ENCODE measurements at regions not wholly inside any gene's neighbourhood (a gene's known extent, or its start where the extent isn't known, plus 50 kb on each side); places are given as distances from the start of the nearest gene placed in this dataset.
"Not testable (repeated sequence)": the region's sequence is repeated elsewhere in the genome, so short reads cannot be mapped to it uniquely, and the experiment has no call there.

DNA sequence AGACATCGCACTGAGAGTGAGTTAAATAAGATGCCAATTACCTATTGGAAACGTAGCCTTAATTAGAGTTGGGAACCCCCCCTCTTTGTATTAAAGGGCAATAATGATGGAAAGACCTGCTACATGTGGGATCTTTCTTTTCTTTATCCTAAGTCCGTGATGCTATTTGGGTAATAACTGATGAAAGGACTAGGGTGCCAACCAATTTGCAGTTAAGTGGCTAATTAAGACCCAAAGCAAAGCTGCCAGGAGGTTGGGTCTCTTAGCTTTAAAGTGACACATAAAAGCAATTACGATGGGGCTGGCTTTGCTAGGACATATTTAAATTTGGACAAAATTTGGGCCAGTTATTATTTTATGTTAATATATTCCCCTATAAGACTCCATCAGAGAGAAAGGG is 728.8 kb downstream of the NR2F1-AS1 start:
- no peak for FAIRE-seq

DNA sequence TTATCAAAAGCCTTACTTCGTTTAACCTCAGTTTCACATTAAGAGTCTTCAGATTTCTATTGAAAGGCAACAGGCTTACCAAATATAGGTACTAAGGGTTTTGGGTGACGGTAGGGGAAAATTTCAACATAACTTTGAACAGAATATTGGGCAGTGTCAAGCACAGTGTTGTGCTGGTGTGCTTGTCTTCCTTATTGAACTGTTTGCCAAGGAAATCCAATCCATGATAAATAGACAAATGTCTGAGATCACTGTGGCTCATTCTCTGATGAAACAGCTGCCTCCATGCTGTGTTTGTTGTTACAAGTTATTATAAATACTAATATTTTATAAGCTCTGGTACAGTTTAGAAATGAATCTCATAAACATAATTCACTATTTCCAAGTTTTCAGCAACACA is 730.1 kb downstream of the NR2F1-AS1 start:
- FAIRE-seq: no peak

DNA sequence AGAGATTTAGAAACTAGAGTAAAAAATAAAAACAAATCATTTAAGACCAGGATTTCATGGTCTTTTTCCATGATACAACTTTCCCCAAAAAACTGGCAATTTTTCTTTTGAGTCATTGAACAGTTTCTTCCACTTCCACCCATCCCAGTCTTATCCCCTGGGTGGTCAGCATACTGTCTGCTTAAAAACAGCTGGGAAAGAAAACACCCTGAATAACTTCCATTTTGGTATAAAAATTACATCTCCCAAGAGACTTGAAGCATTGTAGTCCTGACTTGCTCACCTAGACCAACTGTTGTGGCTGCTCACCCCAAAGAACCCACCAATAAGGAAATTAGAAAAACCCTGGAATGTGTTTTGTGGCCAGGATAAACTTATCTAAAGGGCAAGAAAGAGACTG is 731.3 kb downstream of the NR2F1-AS1 start:
- FAIRE-seq: no peak

DNA sequence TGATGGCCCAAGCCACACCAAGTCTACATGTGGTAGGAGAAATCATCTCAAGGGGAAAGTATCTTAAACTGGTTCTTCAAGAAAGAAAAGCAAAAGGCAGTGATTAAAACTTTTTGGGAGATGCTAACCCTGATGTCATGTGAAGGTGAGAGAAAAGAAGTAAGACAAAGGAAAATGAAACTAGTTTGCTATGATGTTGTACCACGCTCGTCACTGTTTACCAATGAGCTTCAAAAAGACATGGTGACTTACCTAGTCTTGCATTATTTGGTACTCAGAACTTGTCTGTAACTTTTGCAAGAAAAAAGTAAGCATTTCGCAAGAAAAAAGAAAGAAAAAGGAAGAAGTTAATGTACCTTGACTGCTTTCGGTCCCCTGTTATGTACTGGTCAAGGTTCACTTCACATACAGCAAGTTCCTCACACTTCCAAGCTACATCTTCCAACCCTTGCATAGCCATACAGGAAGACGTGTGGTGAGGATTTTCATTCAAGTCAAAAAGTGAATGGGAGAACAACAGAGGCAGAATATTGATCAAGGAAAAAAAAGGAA is 739.3 kb downstream of the NR2F1-AS1 start:
- FAIRE-seq: no peak

DNA sequence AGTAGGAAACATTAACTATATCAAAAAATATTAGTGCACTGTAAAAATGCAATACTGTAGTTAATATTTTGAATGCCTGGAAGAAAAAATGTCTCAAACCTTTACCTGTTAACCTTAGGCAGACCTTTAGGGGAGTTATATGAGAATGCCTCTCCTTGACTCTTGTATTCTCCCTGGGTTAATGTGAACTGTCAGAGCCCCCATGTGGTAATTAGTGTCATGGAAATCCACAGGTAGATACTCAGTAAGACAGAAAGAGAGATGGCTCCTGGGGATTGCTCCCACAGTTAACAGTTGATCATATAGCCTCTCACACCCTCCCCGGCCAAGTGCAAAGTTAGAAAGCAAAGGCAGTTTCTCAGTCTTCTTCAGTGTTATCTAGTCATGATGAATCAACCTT is 742.8 kb downstream of the NR2F1-AS1 start:
- no peak for FAIRE-seq

DNA sequence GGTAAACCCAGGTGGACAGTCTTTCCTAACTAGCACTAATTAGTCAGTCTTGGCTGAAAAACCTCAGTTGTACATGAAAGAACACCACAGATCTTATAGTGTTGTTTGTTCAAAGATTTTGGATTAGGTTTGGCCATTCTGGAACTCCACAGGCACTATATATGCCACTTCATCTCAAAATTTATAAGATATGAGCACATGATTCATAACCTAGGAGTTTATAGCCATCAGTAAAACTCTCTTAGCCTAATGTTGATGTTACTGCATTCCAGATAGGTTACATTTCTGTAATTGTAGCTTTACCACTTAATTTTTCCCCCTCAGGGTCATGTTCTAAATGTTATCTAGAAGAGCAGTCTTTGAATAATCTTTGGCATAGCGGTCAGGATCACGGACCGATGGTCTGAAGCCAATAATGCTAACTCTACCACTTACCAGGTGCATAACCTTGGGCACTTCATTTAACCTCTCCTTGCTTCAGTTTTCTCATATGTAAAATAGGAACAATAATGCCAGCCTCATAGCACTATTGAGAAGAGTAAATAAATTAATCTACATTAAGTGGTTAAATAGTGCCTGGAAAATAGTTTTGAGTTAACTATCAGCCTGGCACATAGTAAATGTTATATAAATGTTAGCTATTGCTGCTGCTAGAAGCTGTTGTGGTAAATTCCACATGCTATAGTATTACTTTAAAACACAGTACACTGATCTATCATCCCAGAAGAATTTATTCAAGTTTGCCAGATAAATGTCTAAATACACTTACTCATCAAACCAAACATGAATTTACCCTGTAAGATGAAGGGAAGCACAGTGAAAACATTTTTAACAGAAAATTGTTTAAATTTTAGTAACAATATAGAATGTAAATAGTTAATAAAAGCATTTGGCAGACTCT is 743.9 kb downstream of the NR2F1-AS1 start:
- no peak for FAIRE-seq

DNA sequence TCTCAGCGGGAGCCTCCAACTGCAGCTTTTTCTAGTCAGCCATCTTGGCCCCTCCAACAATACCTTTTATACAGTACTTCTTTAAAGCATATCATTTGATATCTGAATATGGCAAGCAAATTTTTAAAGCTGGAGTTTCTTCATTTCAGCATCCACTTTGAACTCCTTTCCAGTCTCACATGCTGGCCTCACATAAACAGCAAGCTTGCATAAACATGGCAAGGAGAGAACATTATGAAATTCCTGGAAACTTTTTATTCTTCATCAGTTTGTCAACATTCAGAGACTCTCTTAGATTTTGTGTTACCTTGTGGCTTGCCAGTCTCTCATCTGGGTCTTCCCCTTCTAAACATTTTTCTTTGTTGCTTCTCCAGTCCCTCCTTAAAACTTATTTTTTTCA is 745.3 kb downstream of the NR2F1-AS1 start:
- no peak for FAIRE-seq

DNA sequence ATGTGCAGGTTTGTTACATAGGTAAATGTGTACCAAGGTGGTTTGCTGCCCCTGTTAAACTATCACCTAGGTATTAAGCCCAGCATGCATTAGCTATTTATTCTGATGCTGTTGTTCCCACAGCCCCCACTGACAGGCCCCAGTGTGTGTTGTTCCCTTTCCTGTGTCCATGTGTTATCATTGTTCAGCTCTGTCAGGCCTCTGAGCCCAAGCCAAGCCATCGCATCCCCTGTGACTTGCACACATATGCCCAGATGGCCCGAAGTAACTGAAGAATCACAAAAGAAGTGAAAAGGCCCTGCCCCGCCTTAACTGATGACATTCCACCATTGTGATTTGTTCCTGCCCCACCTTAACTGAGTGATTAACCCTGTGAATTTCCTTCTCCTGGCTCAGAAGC is 757.5 kb downstream of the NR2F1-AS1 start:
- FAIRE-seq: not testable (repeated sequence)

DNA sequence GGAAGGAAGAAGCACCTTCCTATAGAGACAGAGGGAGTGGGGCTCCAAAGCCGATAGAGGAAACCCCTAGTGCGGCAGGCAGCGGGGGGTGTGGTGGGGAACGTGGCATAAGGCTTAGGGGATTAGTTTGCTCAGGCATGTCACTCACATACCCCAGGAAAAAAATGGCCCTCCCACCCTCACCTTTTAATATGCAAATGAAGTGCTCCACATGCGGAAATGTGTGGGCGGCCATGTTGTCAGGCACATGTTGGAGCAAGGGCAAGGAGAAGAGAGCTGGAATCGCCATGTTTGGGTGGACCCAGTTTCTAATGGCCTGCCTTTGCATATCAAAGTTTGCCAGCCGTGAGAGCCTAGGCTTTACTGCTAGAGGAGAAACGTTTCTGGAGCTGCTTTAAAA is 758.8 kb downstream of the NR2F1-AS1 start:
- FAIRE-seq: no peak

DNA sequence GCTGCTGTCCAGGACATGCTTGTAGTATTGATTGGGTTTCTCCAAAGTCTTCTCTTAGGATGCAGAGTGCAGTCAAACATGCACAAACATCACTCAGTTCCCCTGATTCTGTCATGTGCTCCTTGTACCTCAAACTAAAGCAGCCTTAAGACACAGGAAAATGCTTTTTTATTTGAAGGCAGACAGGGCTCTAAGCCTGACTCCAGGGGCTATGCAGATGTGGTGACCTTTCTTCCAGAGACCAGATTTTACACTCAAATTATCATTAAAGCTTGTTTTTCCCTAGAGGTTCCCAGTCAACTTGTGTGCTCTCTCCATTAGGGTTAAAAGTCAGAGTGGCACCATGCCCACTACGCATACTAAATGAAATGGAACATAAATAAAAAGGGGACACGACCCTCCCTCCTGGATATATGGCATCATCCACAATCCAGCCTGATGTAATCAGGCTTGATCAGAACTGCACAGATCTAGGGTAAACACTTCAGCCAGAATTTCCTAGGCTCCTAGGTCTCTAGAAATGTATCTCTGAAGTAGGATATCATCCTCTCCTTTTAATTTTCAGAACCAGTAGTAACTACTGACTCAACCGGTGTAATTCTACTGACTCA is 771.1 kb downstream of the NR2F1-AS1 start:
- no peak for FAIRE-seq

DNA sequence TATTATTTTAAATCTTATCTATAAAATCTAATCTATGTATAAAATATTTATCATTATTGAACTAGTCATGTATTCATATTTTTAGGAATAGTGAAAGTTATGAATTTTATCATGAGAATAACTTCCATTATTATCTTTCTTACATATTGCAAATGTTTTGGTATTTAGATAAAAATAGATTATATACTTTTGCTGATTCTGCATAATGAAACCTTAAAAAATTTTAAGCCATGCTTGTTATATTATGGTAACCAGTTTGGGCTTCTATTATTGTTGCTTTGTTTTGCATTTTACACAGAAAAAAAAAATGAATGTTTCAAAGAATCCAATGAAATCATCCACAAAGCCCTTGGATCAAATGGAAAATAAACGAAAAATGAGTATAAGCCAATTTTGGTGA is 772.5 kb downstream of the NR2F1-AS1 start:
- FAIRE-seq: no peak

DNA sequence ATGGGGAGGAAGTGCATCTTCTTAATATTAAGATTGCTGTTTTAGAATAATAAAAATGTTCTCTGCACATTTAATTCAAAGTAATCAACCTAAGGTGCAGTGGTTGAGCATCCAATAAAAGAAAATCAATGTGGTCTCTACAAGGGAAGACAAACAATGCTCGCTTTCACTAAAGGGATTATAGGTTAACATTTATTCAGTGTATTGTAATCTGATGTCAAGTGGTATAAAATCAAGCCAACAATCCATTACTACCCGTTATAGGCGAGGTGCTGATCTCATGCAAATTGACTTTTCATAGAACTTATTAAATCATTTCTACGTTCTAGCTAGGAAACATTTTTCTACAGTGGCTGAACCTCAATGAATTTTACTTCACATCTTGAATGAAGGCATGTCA is 773.9 kb downstream of the NR2F1-AS1 start:
- FAIRE-seq: no peak

DNA sequence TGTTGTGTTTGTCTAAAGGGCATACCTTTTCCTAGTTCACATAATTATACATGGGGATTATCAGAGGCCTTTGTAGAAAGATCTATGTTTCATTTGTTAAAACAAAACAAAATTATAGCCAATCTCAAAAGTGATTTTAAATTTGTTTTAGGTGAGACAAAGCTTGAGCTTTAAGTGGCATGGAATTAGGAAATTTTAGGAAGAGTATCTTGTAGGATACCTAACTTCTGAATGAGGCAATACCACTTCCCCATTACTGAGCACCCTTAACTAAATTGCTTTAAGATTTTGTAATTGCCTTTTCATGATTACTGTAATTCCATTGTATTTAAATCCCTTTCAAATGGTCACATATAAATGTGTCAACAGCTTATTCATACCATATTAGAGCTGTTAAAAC is 775.6 kb downstream of the NR2F1-AS1 start:
- FAIRE-seq: no peak

DNA sequence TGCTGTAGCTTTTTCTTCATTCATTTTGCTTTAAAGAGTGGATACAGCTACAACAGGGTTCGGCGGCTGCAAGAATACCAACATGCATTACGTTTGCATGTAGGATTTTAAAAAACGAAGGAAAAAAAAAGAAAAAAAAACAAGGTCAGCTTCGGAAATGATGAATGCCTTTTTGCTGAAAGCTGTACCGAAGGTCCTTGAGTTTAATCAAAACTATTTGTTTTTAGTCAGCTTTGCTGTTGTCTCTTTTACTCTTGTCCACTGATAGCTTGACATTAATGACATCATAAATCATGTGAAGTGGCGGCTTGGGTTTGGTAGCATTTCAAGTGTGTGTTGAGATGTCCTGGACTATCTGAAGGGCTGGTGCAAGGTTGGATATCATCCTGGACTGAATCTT is 779.1 kb downstream of the NR2F1-AS1 start:
- FAIRE-seq: no peak

DNA sequence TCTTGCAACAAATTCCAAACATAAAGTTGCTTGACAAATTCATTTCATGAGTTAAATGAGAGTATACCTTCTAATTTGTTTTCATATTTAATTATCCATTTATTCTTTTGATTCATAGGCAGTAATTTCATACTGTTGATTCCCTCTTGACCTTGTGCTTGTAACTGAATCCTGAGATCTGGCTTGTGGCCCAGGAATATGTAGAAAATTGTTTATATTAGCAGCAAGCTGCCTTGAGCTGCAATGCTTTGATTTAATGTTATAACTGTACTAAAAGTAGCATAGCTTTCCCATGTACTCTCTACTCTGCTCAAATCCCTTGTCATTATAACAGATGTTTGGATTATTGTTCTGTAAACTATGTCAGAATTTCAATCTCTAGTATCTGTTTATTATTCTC is 780.7 kb downstream of the NR2F1-AS1 start:
- FAIRE-seq: no peak

DNA sequence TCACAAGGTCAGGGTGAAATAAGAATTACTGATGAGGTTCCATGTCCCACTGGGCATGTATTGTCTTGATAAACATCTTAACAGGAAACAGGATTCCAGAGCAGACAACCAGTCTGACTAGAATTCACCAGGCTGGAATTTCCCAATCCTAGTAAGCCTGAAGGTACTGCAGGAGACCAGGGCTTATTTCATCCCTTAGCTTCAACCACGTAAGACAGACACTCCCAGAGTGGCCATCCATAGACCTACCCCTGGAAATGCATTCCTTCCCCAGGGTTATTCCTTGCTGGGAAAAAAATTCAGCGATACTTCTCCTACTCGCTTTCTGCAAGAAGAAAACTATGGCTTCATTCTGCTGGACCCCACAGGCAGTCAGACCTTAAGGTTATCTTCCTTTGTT is 785.4 kb downstream of the NR2F1-AS1 start:
- FAIRE-seq: no peak

DNA sequence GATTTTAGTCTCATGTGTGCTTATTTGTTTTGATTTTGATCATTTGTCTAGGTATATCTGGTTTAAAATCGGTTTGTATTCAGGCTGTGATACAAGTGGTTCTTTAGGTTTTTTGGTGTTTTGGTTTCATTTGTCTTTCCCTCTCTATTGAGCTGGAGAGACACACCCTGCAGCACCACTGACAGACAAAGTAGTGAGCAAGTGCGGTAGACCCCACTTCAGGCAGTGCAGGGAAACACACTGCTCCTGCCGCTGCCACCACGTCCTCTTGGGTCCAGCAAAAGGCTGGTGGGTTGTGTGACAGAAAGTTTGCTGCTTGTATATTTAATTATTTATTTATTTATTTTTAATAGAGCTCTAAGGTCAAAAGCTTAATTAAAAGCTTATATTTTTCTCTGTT is 801.0 kb downstream of the NR2F1-AS1 start:
- no peak for FAIRE-seq

DNA sequence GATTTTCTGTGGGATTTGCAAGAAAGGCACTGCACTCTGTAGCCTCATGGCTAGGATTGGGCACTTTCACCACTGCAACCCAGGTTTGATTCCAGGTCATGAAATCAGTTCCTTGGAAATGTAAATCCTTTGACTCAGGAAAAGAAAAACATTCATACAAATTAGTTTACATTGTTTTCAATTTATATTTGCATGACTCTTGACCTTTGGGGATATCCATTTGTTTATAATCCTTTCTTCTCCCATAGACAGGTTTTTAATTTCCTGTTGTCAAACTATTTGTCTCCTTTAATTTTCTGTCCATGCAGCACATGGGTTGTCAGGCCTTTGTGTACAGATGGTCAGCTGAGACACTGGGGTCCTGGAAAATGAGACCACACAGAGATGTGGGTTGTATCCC is 801.5 kb downstream of the NR2F1-AS1 start:
- no peak for FAIRE-seq

DNA sequence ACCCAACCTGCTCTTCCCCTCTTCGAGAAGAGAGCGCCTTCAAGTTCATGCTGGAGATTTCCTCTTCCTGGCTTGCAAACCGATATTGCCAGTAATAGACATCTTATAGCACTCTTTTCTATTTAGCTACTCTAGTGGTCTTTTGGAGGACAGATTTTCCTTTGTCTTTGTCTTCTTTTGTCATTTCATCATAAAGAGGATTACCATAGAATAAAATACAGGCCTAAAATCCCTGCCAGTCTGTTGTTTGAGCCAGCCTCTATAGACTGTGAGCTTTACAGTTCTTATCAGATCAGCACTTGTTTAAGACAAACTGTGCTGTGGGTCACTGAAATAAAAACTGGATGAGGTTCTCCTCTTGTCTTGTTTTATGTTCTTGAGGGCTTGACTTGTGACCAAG is 802.8 kb downstream of the NR2F1-AS1 start:
- no peak for FAIRE-seq

DNA sequence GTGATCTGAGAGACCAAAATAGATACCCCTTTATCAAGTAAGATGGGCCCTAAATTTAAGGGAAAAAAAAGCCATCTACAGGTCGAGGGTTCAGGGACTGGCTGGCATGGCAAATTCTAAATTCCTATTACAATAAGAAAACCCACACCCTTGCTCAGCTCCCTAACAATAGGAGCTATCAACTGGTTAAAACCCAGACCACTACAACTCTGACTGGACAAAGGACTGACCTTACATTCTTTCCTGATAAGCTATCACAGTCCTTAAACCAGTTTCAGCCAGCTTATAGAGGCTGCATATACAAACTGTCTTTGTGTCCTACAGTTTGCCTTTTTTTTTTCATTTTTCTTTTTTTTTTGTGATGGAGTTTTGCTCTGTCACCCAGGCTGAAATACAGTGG is 803.6 kb downstream of the NR2F1-AS1 start:
- FAIRE-seq: no peak

DNA sequence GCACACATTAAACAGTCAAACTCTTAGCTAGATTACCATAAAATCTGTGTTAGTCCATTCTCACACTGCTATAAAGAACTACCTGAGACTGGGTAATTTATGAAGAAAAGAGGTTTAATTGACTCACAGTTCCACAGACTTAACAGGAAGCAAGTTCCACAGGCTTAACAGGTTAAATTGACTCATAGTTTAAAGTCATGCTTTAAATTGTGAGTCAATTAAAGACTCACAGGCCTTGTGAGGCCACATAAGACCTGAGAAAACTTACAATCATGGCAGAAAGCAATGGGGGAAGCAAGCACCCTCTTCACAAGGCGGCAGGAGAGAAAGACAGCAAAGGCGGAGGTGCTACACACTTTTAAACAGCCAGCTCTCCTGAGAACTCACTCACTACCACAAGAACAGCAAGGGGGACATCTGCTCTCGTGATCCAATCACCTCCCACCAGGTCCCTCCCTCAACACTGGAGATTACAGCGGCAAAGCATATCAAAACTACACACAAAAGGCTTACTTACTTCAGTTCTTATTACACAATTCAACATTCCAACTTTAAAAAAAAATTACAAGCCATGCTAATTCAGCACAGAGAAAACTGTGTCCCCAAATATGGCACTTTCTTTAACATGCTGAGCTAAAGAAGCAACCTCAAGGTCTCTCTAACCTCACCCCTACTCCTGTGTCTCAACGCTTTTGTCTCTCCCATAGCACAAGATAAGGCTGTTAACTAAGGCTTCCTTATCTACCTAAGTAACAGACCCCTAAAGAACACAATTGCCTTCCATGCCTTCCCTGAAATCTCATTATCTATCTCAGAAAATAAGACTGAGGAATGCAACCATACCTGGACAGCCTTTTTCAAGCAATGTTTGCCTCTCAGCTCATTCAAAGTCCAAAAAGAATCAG is 805.1 kb downstream of the NR2F1-AS1 start:
- FAIRE-seq: no peak

DNA sequence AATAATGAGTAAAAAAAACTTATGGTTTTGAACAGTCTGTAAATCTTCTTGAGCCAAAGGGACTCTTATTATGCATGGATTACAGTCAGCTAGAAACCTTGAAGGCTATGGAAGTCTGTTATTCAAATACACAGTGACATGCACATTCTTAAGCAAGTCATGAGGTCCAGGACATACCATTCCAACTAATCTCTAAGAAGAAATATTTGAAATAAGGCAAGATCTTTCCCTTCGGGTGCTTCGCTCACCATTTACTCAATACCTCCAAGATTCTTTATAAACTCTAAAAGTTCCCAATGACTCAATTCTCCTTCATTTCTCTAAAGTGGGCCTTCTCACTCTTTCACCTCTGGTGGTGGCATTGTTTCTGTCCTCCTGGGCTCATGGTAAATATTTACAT is 811.0 kb downstream of the NR2F1-AS1 start:
- FAIRE-seq: no peak

DNA sequence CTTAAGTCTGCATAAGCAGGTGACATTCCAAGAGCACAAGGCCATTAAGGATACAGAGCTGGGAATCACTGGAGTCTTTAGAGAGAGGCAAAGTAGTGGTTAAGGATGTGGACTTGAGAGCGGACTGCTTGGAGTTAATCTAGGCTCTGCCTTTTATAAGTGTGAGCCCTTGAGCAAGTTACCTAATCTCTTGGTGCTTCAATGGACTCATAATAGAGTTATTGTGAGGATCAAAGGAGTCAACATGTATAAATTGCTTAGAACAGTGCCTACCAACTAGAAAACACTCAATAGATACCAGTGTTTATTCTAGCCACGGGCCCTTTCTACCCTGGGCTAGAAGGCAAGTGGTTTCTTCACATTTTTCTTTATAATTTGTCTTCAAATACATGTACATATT is 819.4 kb downstream of the NR2F1-AS1 start:
- FAIRE-seq: no peak
